ENCODE measurements at regions not wholly inside any gene's neighbourhood (a gene's known extent, or its start where the extent isn't known, plus 50 kb on each side); places are given as distances from the start of the nearest gene placed in this dataset.

DNA sequence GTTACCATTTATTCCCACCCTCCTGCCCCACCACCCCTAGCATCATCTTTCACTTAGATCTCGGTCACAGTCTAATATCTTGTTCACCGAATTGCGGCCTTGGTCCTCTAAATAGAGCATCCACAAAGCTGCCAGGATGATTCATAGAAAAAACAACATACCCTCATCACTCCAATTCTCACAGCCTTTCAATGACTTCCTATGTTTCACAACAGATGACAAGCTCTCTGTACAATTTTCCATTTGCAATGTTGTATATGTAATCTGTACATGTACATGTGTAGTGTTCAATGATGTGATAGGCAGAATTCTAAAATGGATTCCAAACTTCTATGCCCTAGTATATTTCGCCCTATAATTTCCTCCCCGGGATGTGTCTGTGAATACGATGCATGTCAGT is 675.6 kb upstream of the CELF4 start:
- TF ChIP-seq JUN (IDR thresholded peaks at IDR 0.05; ENCODE audit: borderline replicate concordance, insufficient read depth, insufficient read length, low read depth) (no peak), EZH2 (IDR thresholded peaks at IDR 0.05; ENCODE audit: borderline replicate concordance, low read depth, low read length, severe bottlenecking) (no peak), POLR2A (IDR thresholded peaks at IDR 0.05; ENCODE audit: low read depth, low read length) (no peak), POLR2AphosphoS5 (IDR thresholded peaks at IDR 0.05; ENCODE audit: insufficient read depth, low read depth, low read length) (no peak), MYC (IDR thresholded peaks at IDR 0.05; ENCODE audit: low read depth, low read length) (no peak)
- TF ChIP-seq, protein P1, sequence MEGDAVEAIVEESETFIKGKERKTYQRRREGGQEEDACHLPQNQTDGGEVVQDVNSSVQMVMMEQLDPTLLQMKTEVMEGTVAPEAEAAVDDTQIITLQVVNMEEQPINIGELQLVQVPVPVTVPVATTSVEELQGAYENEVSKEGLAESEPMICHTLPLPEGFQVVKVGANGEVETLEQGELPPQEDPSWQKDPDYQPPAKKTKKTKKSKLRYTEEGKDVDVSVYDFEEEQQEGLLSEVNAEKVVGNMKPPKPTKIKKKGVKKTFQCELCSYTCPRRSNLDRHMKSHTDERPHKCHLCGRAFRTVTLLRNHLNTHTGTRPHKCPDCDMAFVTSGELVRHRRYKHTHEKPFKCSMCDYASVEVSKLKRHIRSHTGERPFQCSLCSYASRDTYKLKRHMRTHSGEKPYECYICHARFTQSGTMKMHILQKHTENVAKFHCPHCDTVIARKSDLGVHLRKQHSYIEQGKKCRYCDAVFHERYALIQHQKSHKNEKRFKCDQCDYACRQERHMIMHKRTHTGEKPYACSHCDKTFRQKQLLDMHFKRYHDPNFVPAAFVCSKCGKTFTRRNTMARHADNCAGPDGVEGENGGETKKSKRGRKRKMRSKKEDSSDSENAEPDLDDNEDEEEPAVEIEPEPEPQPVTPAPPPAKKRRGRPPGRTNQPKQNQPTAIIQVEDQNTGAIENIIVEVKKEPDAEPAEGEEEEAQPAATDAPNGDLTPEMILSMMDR (IDR thresholded peaks at IDR 0.05; ENCODE audit: extremely low read depth in 1 of 2, insufficient read depth in 1 of 2, low read depth in 1 of 2, low read length in 2 of 2), result no peak

All from endothelial cell of umbilical vein (primary cell).